Karpas-422 (cell line): ENCODE measurements at regions not wholly inside any gene's neighbourhood (a gene's known extent, or its start where the extent isn't known, plus 50 kb on each side); places are given as distances from the start of the nearest gene placed in this dataset.

Source experiments
- DNase-seq: peaks from one replicate; pipeline ENCODE4 v3.0.0-alpha.2; 2015
- H2AFZ ChIP-seq: fragments of 200-600 bp; sonication (generic); 2 replicates; pipeline ENCODE4 v1.6.1; 2014; ENCODE audit warnings: antibody characterized with exemption, low read length, mixed read lengths
- H3K27ac ChIP-seq: fragments of 200-600 bp; sonication (generic); 2 replicates; pipeline ENCODE4 v1.5.1; 2014; ENCODE audit warnings: mild to moderate bottlenecking, low read length, moderate library complexity
- H3K27me3 ChIP-seq: fragments of 200-600 bp; sonication (generic); 2 replicates; pipeline ENCODE4 v1.6.1; 2014; ENCODE audit warnings: low read length, mixed read lengths
- H3K36me3 ChIP-seq: fragments of 200-600 bp; sonication (generic); 2 replicates; pipeline ENCODE4 v1.6.1; 2014; ENCODE audit warnings: low read length, mixed read lengths; ENCODE audit not compliant: insufficient read depth
- H3K4me1 ChIP-seq: fragments of 200-600 bp; sonication (generic); 2 replicates; pipeline ENCODE4 v1.6.1; 2014; ENCODE audit warnings: mild to moderate bottlenecking, low read length, mixed read lengths
- H3K4me2 ChIP-seq: fragments of 200-600 bp; sonication (generic); 2 replicates; pipeline ENCODE4 v1.6.1; 2014; ENCODE audit warnings: low read length, low read depth, mild to moderate bottlenecking; ENCODE audit not compliant: poor library complexity, severe bottlenecking
- H3K4me3 ChIP-seq: fragments of 200-600 bp; sonication (generic); 2 replicates; pipeline ENCODE4 v1.5.1; 2014; ENCODE audit warnings: mild to moderate bottlenecking, antibody characterized with exemption, low read length, mixed read lengths
- H3K79me2 ChIP-seq: fragments of 200-600 bp; sonication (generic); 2 replicates; pipeline ENCODE4 v1.6.1; 2014; ENCODE audit warnings: mild to moderate bottlenecking, low read length, mixed read lengths
- H3K9ac ChIP-seq: fragments of 200-600 bp; sonication (generic); 2 replicates; pipeline ENCODE4 v1.6.0; 2014; ENCODE audit warnings: low read length
- H3K9me2 ChIP-seq: fragments of 200-600 bp; sonication (generic), shearing (Covaris generic); replicated peaks from 2 replicates; pipeline ENCODE4 v1.6.0; 2014; ENCODE audit warnings: mild to moderate bottlenecking, low read length, moderate library complexity; ENCODE audit not compliant: insufficient read depth
- H3K9me3 ChIP-seq: fragments of 300-700, 200-600 bp; sonication (generic); 2 replicates; pipeline ENCODE4 v1.6.1; 2014; ENCODE audit warnings: low read length, mixed read lengths
- H4K20me1 ChIP-seq: fragments of 200-600 bp; sonication (generic); 2 replicates; pipeline ENCODE4 v1.6.1; 2014; ENCODE audit warnings: mild to moderate bottlenecking, antibody characterized with exemption, low read length, low read depth; ENCODE audit not compliant: insufficient read depth

DNA sequence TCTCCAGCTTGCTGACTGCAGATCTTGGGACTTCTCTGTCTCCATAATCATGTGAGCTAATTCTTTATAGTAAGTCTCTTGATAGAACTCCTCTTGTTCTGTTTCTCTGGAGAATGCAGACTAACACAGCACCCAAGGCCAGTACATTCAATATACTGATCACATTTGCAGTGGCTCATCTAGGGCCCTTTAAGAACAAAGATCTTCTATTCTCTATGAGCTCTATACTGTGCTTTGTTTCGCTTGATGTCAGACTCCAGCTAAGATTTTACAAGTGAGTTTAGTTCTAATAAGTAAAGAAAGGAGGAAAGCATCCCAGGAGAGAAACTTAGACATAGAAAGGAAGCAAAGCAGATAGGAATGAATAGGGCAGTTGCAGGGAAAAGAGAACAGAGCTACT, 69.3 kb upstream of the TMPO start:
- H3K9me3 ChIP-seq, result no peaks in the 10 kb centered on the region
- DNase-seq, result no peak
- no peak overlapping the region for H2AFZ ChIP-seq
- no peaks in the 10 kb centered on the region for H3K36me3 ChIP-seq
- H3K4me3 ChIP-seq, result no peak overlapping the region
- H3K9ac ChIP-seq, result no peak overlapping the region
- no peak overlapping the region for H3K4me2 ChIP-seq
- H3K9me2 ChIP-seq, result no peaks in the 10 kb centered on the region
- H3K27me3 ChIP-seq, result no peaks in the 10 kb centered on the region
- H3K4me1 ChIP-seq, result no peaks in the 10 kb centered on the region
- no peaks in the 10 kb centered on the region for H3K79me2 ChIP-seq
- no peaks in the 10 kb centered on the region for H4K20me1 ChIP-seq
- no peak overlapping the region for H3K27ac ChIP-seq

DNA sequence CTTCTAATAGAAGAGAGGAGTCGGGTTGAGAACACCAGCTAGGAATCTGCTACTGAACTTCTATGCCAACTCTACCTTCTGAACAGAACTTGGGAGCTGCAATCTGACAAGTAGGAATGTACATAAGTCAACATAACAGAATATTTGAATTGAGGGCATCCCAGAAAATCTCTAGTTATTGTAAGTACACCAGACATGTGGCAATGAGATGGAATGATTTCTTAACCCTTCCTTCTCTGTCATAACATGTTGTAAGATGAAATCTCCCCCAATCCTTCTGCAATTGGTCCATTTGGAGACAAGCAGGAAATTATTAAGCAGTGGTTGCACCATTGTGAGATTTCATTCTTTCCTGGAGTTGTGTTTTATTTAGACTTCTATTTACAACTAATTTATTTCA, 68.7 kb upstream of the TMPO start:
- Histone ChIP-seq H2AFZ (no peak overlapping the region), H3K9me2 (no peaks in the 10 kb centered on the region), H3K27ac (no peak overlapping the region), H3K4me1 (no peaks in the 10 kb centered on the region), H4K20me1 (no peaks in the 10 kb centered on the region), H3K4me3 (no peak overlapping the region), H3K79me2 (no peaks in the 10 kb centered on the region), H3K4me2 (no peak overlapping the region), H3K9ac (no peak overlapping the region), H3K36me3 (no peaks in the 10 kb centered on the region), H3K27me3 (no peaks in the 10 kb centered on the region), H3K9me3 (no peaks in the 10 kb centered on the region)
- DNase-seq, result no peak

DNA sequence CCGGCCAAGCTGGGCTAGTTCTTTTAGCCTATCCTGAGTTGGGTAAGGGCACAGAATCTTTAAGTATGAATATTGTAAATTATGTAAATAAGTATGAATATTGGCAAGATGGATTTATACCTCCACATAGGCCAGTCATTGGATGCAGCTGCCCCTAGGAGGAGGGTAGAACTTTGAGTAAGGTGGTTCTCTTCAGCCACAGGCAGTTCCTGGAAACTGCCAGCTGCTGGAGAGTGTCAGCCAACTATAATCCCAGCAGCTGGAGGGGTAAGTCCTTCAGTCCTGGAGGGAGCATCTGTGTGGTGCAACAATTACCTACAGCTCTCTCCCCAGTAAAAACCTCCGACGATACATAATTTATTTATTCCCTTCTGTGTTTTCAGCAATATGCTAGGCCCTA, 65.8 kb upstream of the TMPO start:
- no peak overlapping the region for H3K4me2 ChIP-seq
- H4K20me1 ChIP-seq, result no peaks in the 10 kb centered on the region
- H3K9me3 ChIP-seq, result no peaks in the 10 kb centered on the region
- no peaks in the 10 kb centered on the region for H3K27me3 ChIP-seq
- no peak overlapping the region for H3K4me3 ChIP-seq
- no peaks in the 10 kb centered on the region for H3K36me3 ChIP-seq
- H3K4me1 ChIP-seq, result no peaks in the 10 kb centered on the region
- H3K79me2 ChIP-seq, result no peaks in the 10 kb centered on the region
- no peak overlapping the region for H3K27ac ChIP-seq
- DNase-seq, result no peak
- no peak overlapping the region for H2AFZ ChIP-seq
- no peaks in the 10 kb centered on the region for H3K9me2 ChIP-seq
- H3K9ac ChIP-seq, result no peak overlapping the region

DNA sequence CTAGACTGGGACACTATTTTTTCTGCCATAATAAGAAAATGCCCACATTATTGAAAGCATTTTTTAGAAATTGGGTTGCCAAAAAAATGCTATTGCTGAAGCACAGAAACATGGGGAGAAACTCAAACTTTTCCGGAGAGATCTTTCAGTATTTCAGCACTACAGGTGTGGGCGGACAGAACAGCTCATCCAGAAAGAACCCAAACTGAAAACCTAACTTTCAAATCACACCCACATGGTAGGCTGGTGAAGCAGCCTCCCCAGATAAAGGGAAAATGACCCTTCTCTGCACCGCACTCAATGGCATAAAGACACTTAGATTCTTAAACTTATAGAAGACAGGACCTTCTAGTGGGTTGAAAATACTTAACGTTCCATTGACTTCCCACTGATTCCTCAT, 62.3 kb upstream of the TMPO start:
- no peak for DNase-seq
- H3K79me2 ChIP-seq, result no peaks in the 10 kb centered on the region
- no peak overlapping the region for H3K9ac ChIP-seq
- H3K9me3 ChIP-seq, result no peaks in the 10 kb centered on the region
- H3K4me2 ChIP-seq, result no peak overlapping the region
- no peak overlapping the region for H3K27ac ChIP-seq
- H2AFZ ChIP-seq, result no peak overlapping the region
- no peaks in the 10 kb centered on the region for H3K4me1 ChIP-seq
- H4K20me1 ChIP-seq, result no peaks in the 10 kb centered on the region
- H3K36me3 ChIP-seq, result no peaks in the 10 kb centered on the region
- no peak overlapping the region for H3K4me3 ChIP-seq
- no peaks in the 10 kb centered on the region for H3K9me2 ChIP-seq
- H3K27me3 ChIP-seq, result no peaks in the 10 kb centered on the region

DNA sequence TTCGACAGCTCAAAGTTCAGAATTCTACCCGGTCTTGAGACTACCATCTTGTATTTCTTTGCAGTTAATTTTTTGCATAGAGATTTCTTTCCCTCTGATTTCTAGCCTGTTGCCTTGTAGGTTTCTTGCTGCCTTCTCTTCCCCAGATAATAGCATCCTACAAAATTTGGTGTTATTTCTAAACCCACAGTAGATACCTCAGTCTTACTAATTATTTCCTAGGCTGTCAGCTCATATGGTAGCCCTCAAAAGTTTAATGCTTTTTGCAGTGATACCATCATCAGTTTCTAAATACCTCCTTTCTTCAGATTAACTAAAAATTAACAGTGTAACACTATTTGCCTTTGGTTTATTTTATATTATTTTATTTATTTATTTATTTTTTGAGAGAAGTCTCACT, 61.9 kb upstream of the TMPO start:
- Histone ChIP-seq H2AFZ (no peak overlapping the region), H3K36me3 (no peaks in the 10 kb centered on the region), H3K9me2 (no peaks in the 10 kb centered on the region), H3K9ac (no peak overlapping the region), H3K4me1 (no peaks in the 10 kb centered on the region), H3K79me2 (no peaks in the 10 kb centered on the region), H3K27me3 (no peaks in the 10 kb centered on the region), H3K4me2 (no peak overlapping the region), H3K4me3 (no peak overlapping the region), H3K9me3 (no peaks in the 10 kb centered on the region), H4K20me1 (no peaks in the 10 kb centered on the region), H3K27ac (no peak overlapping the region)
- no peak for DNase-seq

DNA sequence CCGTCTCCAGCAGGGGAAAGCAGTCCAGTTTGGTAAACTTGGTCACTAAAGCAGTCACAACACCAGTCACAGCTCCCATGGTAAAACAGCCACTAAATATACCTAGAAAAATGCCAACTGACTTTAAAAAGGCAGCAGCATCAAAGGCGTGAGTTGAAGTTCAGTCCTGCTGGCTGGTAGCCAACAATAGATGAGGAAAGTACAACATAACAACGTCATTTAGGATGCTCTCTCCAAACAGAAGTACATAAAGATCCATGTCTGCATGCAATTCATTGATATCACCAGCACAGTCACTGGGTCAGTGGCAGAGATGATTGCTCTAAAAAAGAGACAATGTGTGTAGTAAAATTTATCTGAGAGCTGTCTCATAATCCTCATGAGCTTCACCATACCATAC, 59.3 kb upstream of the TMPO start:
- no peak for DNase-seq
- H3K4me3 ChIP-seq, result no peak overlapping the region
- H3K4me2 ChIP-seq, result no peak overlapping the region
- H2AFZ ChIP-seq, result no peak overlapping the region
- H3K27me3 ChIP-seq, result no peaks in the 10 kb centered on the region
- H3K9me2 ChIP-seq, result no peaks in the 10 kb centered on the region
- no peaks in the 10 kb centered on the region for H3K9me3 ChIP-seq
- no peaks in the 10 kb centered on the region for H4K20me1 ChIP-seq
- H3K9ac ChIP-seq, result no peak overlapping the region
- no peaks in the 10 kb centered on the region for H3K36me3 ChIP-seq
- H3K27ac ChIP-seq, result no peak overlapping the region
- no peaks in the 10 kb centered on the region for H3K79me2 ChIP-seq
- no peaks in the 10 kb centered on the region for H3K4me1 ChIP-seq

DNA sequence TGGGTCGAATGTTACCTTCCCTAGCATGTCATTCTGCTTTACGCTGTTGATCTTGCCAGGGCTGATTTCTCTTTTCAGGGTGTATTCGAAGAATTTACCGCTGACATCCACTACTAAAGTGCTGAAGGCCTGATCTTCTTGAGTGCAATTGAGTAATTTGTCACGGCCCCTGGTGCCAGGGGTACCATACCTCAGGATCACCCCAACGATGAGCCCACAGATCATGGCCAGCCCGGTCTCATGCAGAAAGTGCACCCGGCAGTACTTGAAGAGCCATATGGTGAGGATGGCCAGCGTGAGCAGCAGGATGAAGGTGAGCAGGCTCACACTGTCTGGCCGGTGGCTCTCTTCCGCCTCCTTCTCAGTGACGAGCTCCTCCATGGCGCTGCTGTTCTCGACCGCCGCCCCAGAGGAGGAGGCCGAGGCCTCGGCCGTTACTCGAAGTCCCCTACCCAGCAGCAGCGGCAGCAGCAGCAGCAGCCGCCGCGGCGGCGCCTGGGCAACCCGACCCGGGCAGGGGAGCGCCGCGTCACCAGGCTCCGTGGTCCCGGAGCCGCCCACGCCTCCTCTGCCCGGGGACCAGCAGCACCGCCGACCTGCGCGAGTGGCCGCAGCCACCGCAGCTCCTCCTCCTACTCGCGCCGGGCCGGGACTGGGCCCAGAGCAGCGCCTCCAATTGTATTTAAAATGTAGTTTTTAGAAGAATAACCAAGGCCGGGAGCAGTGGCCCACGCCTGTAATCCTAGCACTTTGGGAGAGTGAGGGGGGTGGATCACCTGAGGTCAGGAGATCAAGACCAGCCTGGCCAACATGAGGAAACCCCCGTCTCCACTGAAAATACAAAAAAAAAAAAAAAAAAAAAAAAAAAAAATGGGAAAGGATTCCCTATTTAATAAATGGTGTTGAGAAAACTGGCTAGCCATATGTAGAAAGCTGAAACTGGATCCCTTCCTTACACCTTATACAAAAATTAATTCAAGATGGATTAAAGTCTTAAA, 58.5 kb upstream of the TMPO start:
- H3K27me3 ChIP-seq, result no peaks in the 10 kb centered on the region
- no peak overlapping the region for H3K4me2 ChIP-seq
- H3K36me3 ChIP-seq, result no peaks in the 10 kb centered on the region
- H3K9ac ChIP-seq, result no peak overlapping the region
- DNase-seq, result no peak
- no peaks in the 10 kb centered on the region for H3K9me3 ChIP-seq
- H2AFZ ChIP-seq, result no peak overlapping the region
- no peaks in the 10 kb centered on the region for H4K20me1 ChIP-seq
- H3K4me3 ChIP-seq, result no peak overlapping the region
- H3K79me2 ChIP-seq, result no peaks in the 10 kb centered on the region
- H3K27ac ChIP-seq, result no peak overlapping the region
- H3K4me1 ChIP-seq, result no peaks in the 10 kb centered on the region
- no peaks in the 10 kb centered on the region for H3K9me2 ChIP-seq

DNA sequence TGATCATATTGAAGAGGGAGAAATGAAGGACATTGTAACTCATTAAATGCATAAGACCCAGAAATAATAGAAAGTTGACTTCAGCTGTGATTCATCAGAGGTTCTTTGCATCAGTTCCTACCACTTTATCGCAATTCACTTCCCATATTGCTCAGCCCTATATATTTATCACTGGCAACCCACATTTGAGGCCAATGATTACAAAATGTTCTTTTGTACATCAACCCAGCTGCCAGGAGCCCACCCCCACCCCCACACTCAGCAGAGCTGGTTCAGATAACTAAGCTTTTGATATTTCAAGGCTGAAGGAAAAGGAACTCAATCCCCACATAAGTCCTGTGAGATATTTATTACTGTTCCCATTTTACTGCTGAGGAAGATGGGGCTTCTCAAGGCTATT, 51.2 kb upstream of the TMPO start:
- no peaks in the 10 kb centered on the region for H3K79me2 ChIP-seq
- no peaks in the 10 kb centered on the region for H3K9me3 ChIP-seq
- DNase-seq, result no peak
- no peak overlapping the region for H3K27ac ChIP-seq
- H3K9me2 ChIP-seq, result no peaks in the 10 kb centered on the region
- no peak overlapping the region for H3K4me2 ChIP-seq
- no peak overlapping the region for H3K4me3 ChIP-seq
- no peak overlapping the region for H2AFZ ChIP-seq
- H4K20me1 ChIP-seq, result no peaks in the 10 kb centered on the region
- no peaks in the 10 kb centered on the region for H3K27me3 ChIP-seq
- H3K4me1 ChIP-seq, result no peaks in the 10 kb centered on the region
- H3K36me3 ChIP-seq, result no peaks in the 10 kb centered on the region
- H3K9ac ChIP-seq, result no peak overlapping the region
